Stomach (tissue), 8 donors: ENCODE measurements at regions not wholly inside any gene's neighbourhood (a gene's known extent, or its start where the extent isn't known, plus 50 kb on each side); places are given as distances from the start of the nearest gene placed in this dataset.

ENCODE experiments used
- DNase-seq, 2 donors: peaks; one replicate each; pipeline versions ENCODE4 v3.0.0 to v3.0.0-alpha.2; 2013 to 2019
- H3K27ac ChIP-seq, 5 donors: fragments of 200-600 bp in 4 of 5; sonication (generic) in 4 of 5; one replicate each; pipeline ENCODE4 v1.5.1; 2013 to 2019; ENCODE audit warnings: mild to moderate bottlenecking in 1 of 5, moderate library complexity in 1 of 5
- H3K27me3 ChIP-seq, 3 donors: fragments of 200-600 bp; sonication (generic); one replicate each; pipeline ENCODE4 v1.5.1; 2017 to 2019; ENCODE audit warnings: mixed run types in 1 of 3
- H3K36me3 ChIP-seq, 4 donors: fragments of 200-600 bp; sonication (generic); 1 replicate in 3 of 4; 2 replicates in 1 of 4; pipeline ENCODE4 v1.5.1; 2016 to 2019
- H3K4me1 ChIP-seq, 4 donors: fragments of 200-600 bp; sonication (generic); one replicate each; pipeline ENCODE4 v1.5.1; 2016 to 2019
- H3K4me3 ChIP-seq, 4 donors: fragments of 200-600 bp; sonication (generic) in 3 of 4; one replicate each; pipeline ENCODE4 v1.5.1; 2016 to 2019; ENCODE audit warnings: mild to moderate bottlenecking in 1 of 4
- H3K9me3 ChIP-seq, 4 donors: fragments of 200-600 bp; sonication (generic); one replicate each; pipeline ENCODE4 v1.5.1; 2016 to 2019
- CTCF ChIP-seq, 7 experiments: fragments of 450-650 bp in 4 of 7; fragments of 200-600 bp in 3 of 7; sonication (generic) in 3 of 7; IDR thresholded peaks; one replicate each; pipeline ENCODE4 v1.5.1; 2016 to 2019; ENCODE audit warnings: antibody characterized with exemption in 7 of 7, control low read depth in 2 of 7, mild to moderate bottlenecking in 1 of 7
- EP300 ChIP-seq: sonication (generic); formaldehyde crosslinking; IDR thresholded peaks from one replicate; pipeline ENCODE4 v1.6.1; 2017; ENCODE audit warnings: antibody characterized with exemption
- POLR2A ChIP-seq, 4 donors: fragments of 450-650 bp; IDR thresholded peaks; one replicate each; pipeline ENCODE4 v1.6.1; 2016; ENCODE audit warnings: antibody characterized with exemption in 4 of 4, control low read depth in 2 of 4, mild to moderate bottlenecking in 1 of 4, moderate library complexity in 1 of 4
- POLR2AphosphoS5 ChIP-seq, 3 donors: sonication (generic); formaldehyde crosslinking; IDR thresholded peaks; one replicate each; pipeline ENCODE4 v1.6.1; 2016; ENCODE audit warnings: antibody characterized with exemption in 3 of 3
- WGBS, 5 donors: extraction: QIAGEN DNeasy Blood & Tissue Kit in 3 of 5; methylation state at CpG; one replicate each; pipeline versions ENCODE4 v1.1.5 to v1.1.7; 2013 to 2018; 5-methylcytosine and 5-hydroxymethylcytosine counted together
- intact Hi-C: fragments of 100-400 bp; cut with DNase I; formaldehyde crosslinking; loops from one replicate; pipeline ENCODE4 v1.15.1; 2023; ENCODE audit warnings: low total_unique reads
- donor health status: healthy with polysubstance abuse.
- donor health status: Bipolar disorder and iron deficiency.
- donor health status: healthy.

- WGBS, 5 donors = 66 to 84% (median 71%) methylated on average over 3 of the region's 3 CpGs
- H3K36me3 ChIP-seq = no peaks in the 10 kb centered on the region
- H3K4me1 ChIP-seq = peaks cover 0 to 8% (median 0%) of the 10 kb centered on the region in 4 donors
- DNase-seq = no peak
- H3K27ac ChIP-seq = no peak overlapping the region
- no peaks in the 10 kb centered on the region for H3K9me3 ChIP-seq
- H3K27me3 ChIP-seq = no peaks in the 10 kb centered on the region
- no peak for TF ChIP-seq POLR2A (IDR thresholded peaks at IDR 0.05)
- no peak for TF ChIP-seq POLR2AphosphoS5 (IDR thresholded peaks at IDR 0.05)
- no peak for TF ChIP-seq EP300
- no peak for TF ChIP-seq CTCF (IDR thresholded peaks at IDR 0.05)
- intact Hi-C loops = no loop called here
- H3K4me3 ChIP-seq = no peak overlapping the region
Observed at GRCh38 chr14:35221462-35221861, 70.7 kb upstream of the PSMA6 start.

GRCh38 chr14:35222324-35222723 is 69.9 kb upstream of the PSMA6 start:
- WGBS, 5 donors = 87 to 93% (median 89%) methylated on average over 2 of the region's 2 CpGs
- TF ChIP-seq POLR2AphosphoS5 (IDR thresholded peaks at IDR 0.05) = no peak
- no peak for TF ChIP-seq EP300
- TF ChIP-seq POLR2A (IDR thresholded peaks at IDR 0.05) = no peak
- no peak for TF ChIP-seq CTCF (IDR thresholded peaks at IDR 0.05)
- no peaks in the 10 kb centered on the region for H3K36me3 ChIP-seq
- no peak for DNase-seq
- no peaks in the 10 kb centered on the region for H3K27me3 ChIP-seq
- H3K4me3 ChIP-seq = no peak overlapping the region
- intact Hi-C loops = no loop called here
- H3K4me1 ChIP-seq = peaks cover 0 to 8% (median 0%) of the 10 kb centered on the region in 4 donors
- H3K9me3 ChIP-seq = no peaks in the 10 kb centered on the region
- H3K27ac ChIP-seq = no peak overlapping the region

- 82 to 93% (median 86%) methylated on average over 5 of the region's 5 CpGs for WGBS, 5 donors
Observed at GRCh38 chr14:35222872-35223466, 69.2 kb upstream of the PSMA6 start.

GRCh38 chr14:35223927-35224326 is 68.3 kb upstream of the PSMA6 start:
- Histone ChIP-seq H3K27ac (no peak overlapping the region), H3K4me1 (peaks cover 0 to 8% (median 0%) of the 10 kb centered on the region in 4 donors), H3K27me3 (no peaks in the 10 kb centered on the region), H3K36me3 (no peaks in the 10 kb centered on the region), H3K9me3 (no peaks in the 10 kb centered on the region), H3K4me3 (no peak overlapping the region)
- intact Hi-C loops = no loop called here
- DNase-seq = no peak
- TF ChIP-seq EP300 (no peak), POLR2A (IDR thresholded peaks at IDR 0.05) (no peak), CTCF (IDR thresholded peaks at IDR 0.05) (no peak), POLR2AphosphoS5 (IDR thresholded peaks at IDR 0.05) (no peak)

More at GRCh38 chr14:35222872-35223466, 69.2 kb upstream of the PSMA6 start:
- no peak for DNase-seq
- Histone ChIP-seq H3K4me1 (peaks cover 0 to 8% (median 0%) of the 10 kb centered on the region in 4 donors), H3K27ac (no peak overlapping the region), H3K36me3 (no peaks in the 10 kb centered on the region), H3K4me3 (no peak overlapping the region), H3K9me3 (no peaks in the 10 kb centered on the region), H3K27me3 (no peaks in the 10 kb centered on the region)
- TF ChIP-seq CTCF (IDR thresholded peaks at IDR 0.05) (no peak), POLR2A (IDR thresholded peaks at IDR 0.05) (no peak), EP300 (no peak), POLR2AphosphoS5 (IDR thresholded peaks at IDR 0.05) (no peak)
- intact Hi-C loops = no loop called here
